GM18861 (cell line): ENCODE measurements at regions not wholly inside any gene's neighbourhood (a gene's known extent, or its start where the extent isn't known, plus 50 kb on each side); places are given as distances from the start of the nearest gene placed in this dataset.

Source experiments
- ATAC-seq: cut with Tn5 transposase; IDR thresholded peaks from one replicate; pipeline ENCODE4 v1.9.1; 2021; ENCODE audit not compliant: unreplicated experiment

GRCh38 chr10:78688901-78689583 lies 379.7 kb upstream of the ZMIZ1 start:
- ATAC-seq: no peak

- ATAC-seq: no peak
Observed at GRCh38 chr10:78689584-78689935, 379.2 kb upstream of the ZMIZ1 start.

- no peak for ATAC-seq
Observed at GRCh38 chr10:78690354-78691111, 378.2 kb upstream of the ZMIZ1 start.

GRCh38 chr10:78691301-78692030 lies 377.3 kb upstream of the ZMIZ1 start:
- ATAC-seq: no peak

- no peak for ATAC-seq
Observed at GRCh38 chr10:78692071-78692470, 376.7 kb upstream of the ZMIZ1 start.

- no peak for ATAC-seq
Observed at GRCh38 chr10:78695846-78696245, 372.9 kb upstream of the ZMIZ1 start.

GRCh38 chr10:78696791-78697395 lies 371.9 kb upstream of the ZMIZ1 start:
- no peak for ATAC-seq

GRCh38 chr10:78699971-78700370 lies 368.8 kb upstream of the ZMIZ1 start:
- no peak for ATAC-seq

- no peak for ATAC-seq
Observed at GRCh38 chr10:78700413-78700812, 368.4 kb upstream of the ZMIZ1 start.

GRCh38 chr10:78700816-78701520 lies 367.8 kb upstream of the ZMIZ1 start:
- no peak for ATAC-seq

- no peak for ATAC-seq
Observed at GRCh38 chr10:78702186-78702585, 366.6 kb upstream of the ZMIZ1 start.

GRCh38 chr10:78702876-78703275 lies 365.9 kb upstream of the ZMIZ1 start:
- no peak for ATAC-seq

GRCh38 chr10:78703593-78703992 lies 365.2 kb upstream of the ZMIZ1 start:
- ATAC-seq: no peak

- no peak for ATAC-seq
Observed at GRCh38 chr10:78706256-78706655, 362.5 kb upstream of the ZMIZ1 start.

- no peak for ATAC-seq
Observed at GRCh38 chr10:78706726-78707540, 361.8 kb upstream of the ZMIZ1 start.

GRCh38 chr10:78707745-78708144 lies 361.0 kb upstream of the ZMIZ1 start:
- no peak for ATAC-seq

GRCh38 chr10:78712147-78712546 lies 356.6 kb upstream of the ZMIZ1 start:
- ATAC-seq: no peak

GRCh38 chr10:78713659-78714058 lies 355.1 kb upstream of the ZMIZ1 start:
- no peak for ATAC-seq

- ATAC-seq: no peak
Observed at GRCh38 chr10:78714225-78714624, 354.5 kb upstream of the ZMIZ1 start.

GRCh38 chr10:78715435-78715834 lies 353.3 kb upstream of the ZMIZ1 start:
- no peak for ATAC-seq
